GM12892 (cell line): ENCODE measurements at regions not wholly inside any gene's neighbourhood (a gene's known extent, or its start where the extent isn't known, plus 50 kb on each side); places are given as distances from the start of the nearest gene placed in this dataset.
"Not testable (repeated sequence)": the region's sequence is repeated elsewhere in the genome, so short reads cannot be mapped to it uniquely, and the experiment has no call there.

Experiments used
- POLR2A ChIP-seq: IDR thresholded peaks from 2 replicates; pipeline ENCODE4 v1.6.1; 2011; ENCODE audit warnings: low read depth, low read length, control low read depth
- POLR2AphosphoS5 ChIP-seq: IDR thresholded peaks from 2 replicates; pipeline ENCODE4 v1.6.1; 2011; ENCODE audit warnings: low read depth, low read length, control low read depth

GRCh38 chr2:142489631-142490030, 358.8 kb upstream of the LRP1B start:
- TF ChIP-seq POLR2AphosphoS5, POLR2A: not testable (repeated sequence)
